Motor neuron (in vitro differentiated cells): ENCODE measurements at regions not wholly inside any gene's neighbourhood (a gene's known extent, or its start where the extent isn't known, plus 50 kb on each side); places are given as distances from the start of the nearest gene placed in this dataset.
"Not testable (repeated sequence)": the region's sequence is repeated elsewhere in the genome, so short reads cannot be mapped to it uniquely, and the experiment has no call there.

Source experiments
- ATAC-seq, 8 experiments: fragments of 200-7000 bp; cut with Tn5 transposase; replicated peaks in 6 of 8; 2 replicates each; pipeline ENCODE4 v1.8.0; 2021; ENCODE audit warnings: mild to moderate bottlenecking in 8 of 8, moderate library complexity in 8 of 8
- H3K27ac ChIP-seq, 2 donors: fragments of 250-450 bp; sonication (Bioruptor Pico); 2 replicates each; pipeline ENCODE4 v1.9.0; 2021; ENCODE audit warnings: antibody characterized with exemption in 2 of 2, mild to moderate bottlenecking in 2 of 2, moderate library complexity in 1 of 2
- H3K4me1 ChIP-seq, 2 donors: fragments of 250-450 bp; sonication (Bioruptor Pico); replicated peaks in 1 of 2; 2 replicates each; pipeline ENCODE4 v1.6.1; 2021; ENCODE audit warnings: antibody characterized with exemption in 2 of 2, mild to moderate bottlenecking in 2 of 2, moderate library complexity in 1 of 2
- H3K4me3 ChIP-seq, 5 donors: fragments of 250-450 bp; sonication (Bioruptor Pico); 2 replicates each; pipeline ENCODE4 v1.9.0; 2021; ENCODE audit warnings: antibody characterized with exemption in 5 of 5, mild to moderate bottlenecking in 5 of 5, moderate library complexity in 4 of 5
- WGBS, 10 experiments: fragments of 450-650 bp; shearing (Covaris generic); methylation state at CpG; one replicate each; pipeline ENCODE4 v1.0.0; 2022; 5-methylcytosine and 5-hydroxymethylcytosine counted together
- in situ Hi-C, 9 experiments: fragments of 400-800 bp; cut with MboI; loops; one replicate each; pipeline ENCODE4 v1.15.0; 2021; ENCODE audit warnings: low sequenced_read_pairs in 9 of 9, low pct_unique_long_range_greater_than_20kb in 2 of 9; ENCODE audit not compliant: unreplicated experiment in 9 of 9

GRCh38 chr1:196074182-196074581 is 534.1 kb downstream of the KCNT2 start:
- Histone ChIP-seq H3K27ac (no peak overlapping the region), H3K4me1 (peaks cover 0 to 7% of the 10 kb centered on the region in 2 donors), H3K4me3 (no peak overlapping the region)
- ATAC-seq = no peak
- in situ Hi-C loops = no loop called here

- 0 to 100% (median 57%) methylated on average over 1 of the region's 1 CpG for WGBS, 10 experiments
Measured at GRCh38 chr1:196071447-196071846, 536.8 kb downstream of the KCNT2 start.

GRCh38 chr1:196070940-196071339 is 537.3 kb downstream of the KCNT2 start:
- 0 to 80% (median 57%) methylated on average over 1 to 2 of the region's 2 CpGs for WGBS, 10 experiments

More at GRCh38 chr1:196071447-196071846, 536.8 kb downstream of the KCNT2 start:
- in situ Hi-C loops = no loop called here
- H3K4me3 ChIP-seq = no peak overlapping the region
- H3K4me1 ChIP-seq = peaks cover 0 to 9% of the 10 kb centered on the region in 2 donors
- ATAC-seq = peak in 4 of 8 experiments; percentile 31 to 75 (median 56)
- no peak overlapping the region for H3K27ac ChIP-seq

GRCh38 chr1:196063952-196064351 is 544.3 kb downstream of the KCNT2 start:
- WGBS, 10 experiments = 0 to 100% (median 55%) methylated on average over 1 to 2 of the region's 2 CpGs
- H3K4me1 ChIP-seq = peaks cover 5 to 18% of the 10 kb centered on the region in 2 donors
- ATAC-seq = peak in 2 of 8 experiments; percentile 32 to 33
- in situ Hi-C loops = no loop called here
- H3K4me3 ChIP-seq = no peak overlapping the region
- peak overlapping the region in 1 of 2 donors; percentile 8 for H3K27ac ChIP-seq

More at GRCh38 chr1:196070940-196071339, 537.3 kb downstream of the KCNT2 start:
- ATAC-seq = no peak
- Histone ChIP-seq H3K4me1 (peaks cover 0 to 9% of the 10 kb centered on the region in 2 donors), H3K4me3 (no peak overlapping the region), H3K27ac (no peak overlapping the region)
- in situ Hi-C loops = no loop called here

GRCh38 chr1:196063294-196063693 is 544.9 kb downstream of the KCNT2 start:
- WGBS, 10 experiments = 0 to 83% (median 66%) methylated on average over 1 to 3 of the region's 3 CpGs
- peak in 3 of 8 experiments; percentile 53 to 78 (median 73) for ATAC-seq

GRCh38 chr1:196060539-196060938 is 547.7 kb downstream of the KCNT2 start:
- no peak for ATAC-seq
- Histone ChIP-seq H3K4me1 (peaks cover 5 to 19% of the 10 kb centered on the region in 2 donors), H3K27ac (no peak overlapping the region), H3K4me3 (no peak overlapping the region)
- in situ Hi-C loops = no loop called here

More at GRCh38 chr1:196063294-196063693, 544.9 kb downstream of the KCNT2 start:
- Histone ChIP-seq H3K27ac (peak overlapping the region in 1 of 2 donors; percentile 8), H3K4me3 (no peak overlapping the region), H3K4me1 (peaks cover 5 to 18% of the 10 kb centered on the region in 2 donors)
- in situ Hi-C loops = no loop called here

- no peak overlapping the region for H3K4me3 ChIP-seq
- ATAC-seq = no peak
- in situ Hi-C loops = no loop called here
- H3K27ac ChIP-seq = no peak overlapping the region
- peaks cover 4 to 17% of the 10 kb centered on the region in 2 donors for H3K4me1 ChIP-seq
Measured at GRCh38 chr1:196059210-196059609, 549.0 kb downstream of the KCNT2 start.

GRCh38 chr1:196056966-196057365 is 551.3 kb downstream of the KCNT2 start:
- ATAC-seq = no peak
- H3K4me3 ChIP-seq = no peak overlapping the region
- WGBS, 10 experiments = 0 to 66% (median 40%) methylated on average over 1 to 4 of the region's 4 CpGs; no CpG with 5 or more reads in 1 of the 10 experiments
- in situ Hi-C loops = no loop called here
- H3K27ac ChIP-seq = no peak overlapping the region
- H3K4me1 ChIP-seq = peaks cover 0 to 3% of the 10 kb centered on the region in 2 donors

GRCh38 chr1:196049407-196049806 is 558.8 kb downstream of the KCNT2 start:
- H3K27ac ChIP-seq = no peak overlapping the region
- no peaks in the 10 kb centered on the region for H3K4me1 ChIP-seq
- no peak overlapping the region for H3K4me3 ChIP-seq
- in situ Hi-C loops = no loop called here
- WGBS, 10 experiments = 0 to 100% (median 92%) methylated on average over 1 to 2 of the region's 2 CpGs
- ATAC-seq = no peak

GRCh38 chr1:196043268-196043667 is 565.0 kb downstream of the KCNT2 start:
- no peak for ATAC-seq
- Histone ChIP-seq H3K4me1 (no peaks in the 10 kb centered on the region), H3K4me3 (no peak overlapping the region), H3K27ac (no peak overlapping the region)
- in situ Hi-C loops = no loop called here
- WGBS, 10 experiments = 11 to 100% (median 80%) methylated on average over 1 to 2 of the region's 2 CpGs; no CpG with 5 or more reads in 1 of the 10 experiments

- 0 to 54% (median 37%) methylated on average over 1 to 6 of the region's 6 CpGs for WGBS, 10 experiments
- peak in 2 of 8 experiments; percentile 44 to 52 for ATAC-seq
- Histone ChIP-seq H3K27ac (no peak overlapping the region), H3K4me1 (peaks cover 0 to 5% of the 10 kb centered on the region in 2 donors), H3K4me3 (no peak overlapping the region)
- in situ Hi-C loops = no loop called here
Measured at GRCh38 chr1:196034080-196034706, 574.0 kb downstream of the KCNT2 start.

- ATAC-seq, H3K27ac ChIP-seq, H3K4me1 ChIP-seq, in situ Hi-C loops, H3K4me3 ChIP-seq: not testable (repeated sequence)
- WGBS, 10 experiments = 0 to 90% (median 70%) methylated on average over 1 to 2 of the region's 2 CpGs; no CpG with 5 or more reads in 5 of the 10 experiments
Measured at GRCh38 chr1:196031387-196031786, 576.9 kb downstream of the KCNT2 start.

GRCh38 chr1:196030455-196030854 is 577.8 kb downstream of the KCNT2 start:
- no peak for ATAC-seq
- WGBS, 10 experiments = 86 to 100% (median 100%) methylated on average over 1 of the region's 1 CpG; no CpG with 5 or more reads in 2 of the 10 experiments
- in situ Hi-C loops = no loop called here
- peaks cover 0 to 5% of the 10 kb centered on the region in 2 donors for H3K4me1 ChIP-seq
- H3K27ac ChIP-seq = no peak overlapping the region
- H3K4me3 ChIP-seq = no peak overlapping the region

- Histone ChIP-seq H3K4me3 (no peak overlapping the region), H3K27ac (no peak overlapping the region), H3K4me1 (peaks cover 0 to 5% of the 10 kb centered on the region in 2 donors)
- in situ Hi-C loops = no loop called here
- WGBS, 10 experiments = 0 to 100% (median 94%) methylated on average over 1 of the region's 1 CpG; no CpG with 5 or more reads in 1 of the 10 experiments
- ATAC-seq = no peak
Measured at GRCh38 chr1:196029410-196029809, 578.8 kb downstream of the KCNT2 start.
